NCI-H2081 treated with DMSO at 0.1 percent for 48 hours (cell line): ENCODE measurements at regions not wholly inside any gene's neighbourhood (a gene's known extent, or its start where the extent isn't known, plus 50 kb on each side); places are given as distances from the start of the nearest gene placed in this dataset.

Experiments used
- DNase-seq: peaks from one replicate; lab custom pipeline; 2025; lab: John Stamatoyannopoulos, UW

GRCh38 chr9:96183751-96184150, 118.2 kb downstream of the HSD17B3 start:
- DNase-seq, result no peak

GRCh38 chr9:96178153-96178552, 123.8 kb downstream of the HSD17B3 start:
- DNase-seq, result no peak

- DNase-seq, result no peak
These were observed 124.3 kb downstream of the HSD17B3 start for GRCh38 chr9:96177719-96178028.

GRCh38 chr9:96177005-96177718, 124.8 kb downstream of the HSD17B3 start:
- no peak for DNase-seq

GRCh38 chr9:96175796-96176195, 126.2 kb downstream of the HSD17B3 start:
- no peak for DNase-seq

GRCh38 chr9:96175001-96175400, 127.0 kb downstream of the HSD17B3 start:
- no peak for DNase-seq

- DNase-seq, result no peak
These were observed 127.6 kb downstream of the HSD17B3 start for GRCh38 chr9:96174371-96174770.

GRCh38 chr9:96173640-96174039, 128.3 kb downstream of the HSD17B3 start:
- DNase-seq, result no peak

- no peak for DNase-seq
These were observed 129.2 kb downstream of the HSD17B3 start for GRCh38 chr9:96172797-96173196.

- DNase-seq, result no peak
These were observed 130.2 kb downstream of the HSD17B3 start for GRCh38 chr9:96171728-96172127.

- DNase-seq, result no peak
These were observed 132.1 kb downstream of the HSD17B3 start for GRCh38 chr9:96169901-96170300.

- DNase-seq, result no peak
These were observed 132.5 kb downstream of the HSD17B3 start for GRCh38 chr9:96169484-96169883.

GRCh38 chr9:96168882-96169281, 133.1 kb downstream of the HSD17B3 start:
- DNase-seq, result no peak

- DNase-seq, result no peak
These were observed 135.0 kb downstream of the HSD17B3 start for GRCh38 chr9:96167011-96167410.

- no peak for DNase-seq
These were observed 137.7 kb downstream of the HSD17B3 start for GRCh38 chr9:96164268-96164683.

- DNase-seq, result no peak
These were observed 138.3 kb downstream of the HSD17B3 start for GRCh38 chr9:96163712-96164111.

- no peak for DNase-seq
These were observed 138.8 kb downstream of the HSD17B3 start for GRCh38 chr9:96163161-96163560.

- DNase-seq, result no peak
These were observed 140.2 kb downstream of the HSD17B3 start for GRCh38 chr9:96161819-96162218.

GRCh38 chr9:96160866-96161265, 141.1 kb downstream of the HSD17B3 start:
- DNase-seq, result no peak

GRCh38 chr9:96160168-96160567, 141.8 kb downstream of the HSD17B3 start:
- no peak for DNase-seq

- DNase-seq, result no peak
These were observed 142.4 kb downstream of the HSD17B3 start for GRCh38 chr9:96159596-96159995.

GRCh38 chr9:96158909-96159575, 142.9 kb downstream of the HSD17B3 start:
- DNase-seq, result no peak

- DNase-seq, result no peak
These were observed 143.8 kb downstream of the HSD17B3 start for GRCh38 chr9:96158147-96158546.

GRCh38 chr9:96157675-96158074, 144.3 kb downstream of the HSD17B3 start:
- DNase-seq, result no peak
